IMR-90 (cell line): ENCODE measurements at regions not wholly inside any gene's neighbourhood (a gene's known extent, or its start where the extent isn't known, plus 50 kb on each side); places are given as distances from the start of the nearest gene placed in this dataset.

Source experiments
- ATAC-seq: fragments of 200-7000 bp; cut with Tn5 transposase; 2 replicates; pipeline ENCODE4 v1.9.1; 2020; ENCODE audit warnings: low read depth, mild to moderate bottlenecking, moderate library complexity
- BruUV-seq: library from RNA; stranded (reverse); fragments of 400-500 nt; replicated peaks from 2 replicates; lab custom pipeline; 2021; lab: Mats Ljungman, UMichigan
- CTCF ChIA-PET: fragments of 300-600 bp; formaldehyde crosslinking; extraction: SDS; loops from one replicate; lab custom pipeline; 2021; ENCODE audit warnings: antibody characterized with exemption; lab: Yijun Ruan, JAX
- POLR2A ChIA-PET: fragments of 300-600 bp; sonication (Branson Sonifier 250); formaldehyde crosslinking; loops from one replicate; lab custom pipeline; 2022; ENCODE audit warnings: antibody characterized with exemption; ENCODE audit not compliant: unreplicated experiment; lab: Charles Lee
- DNase-seq: peaks from one replicate; pipeline ENCODE4 v3.0.0; 2013
- H2AFZ ChIP-seq: replicated peaks from 2 replicates; pipeline ENCODE3; 2013; ENCODE audit warnings: low read length, mild to moderate bottlenecking; ENCODE audit not compliant: poor library complexity
- H2AK5ac ChIP-seq: 2 replicates; pipeline ENCODE4 v1.6.1; 2013; ENCODE audit warnings: low read depth, low read length, inconsistent platforms
- H2AK9ac ChIP-seq: replicated peaks from 2 replicates; pipeline ENCODE3; 2013; ENCODE audit warnings: mild to moderate bottlenecking, low read depth, low read length, moderate library complexity; ENCODE audit not compliant: poor library complexity
- H2BK120ac ChIP-seq: 2 replicates; pipeline ENCODE4 v1.6.1; 2013; ENCODE audit warnings: low read depth, low read length, inconsistent platforms
- H2BK15ac ChIP-seq: 3 replicates; pipeline ENCODE4 v1.6.1; 2013; ENCODE audit warnings: low read depth, low read length, inconsistent platforms
- H2BK20ac ChIP-seq: 2 replicates; pipeline ENCODE4 v1.6.1; 2013; ENCODE audit warnings: low read depth, mild to moderate bottlenecking, inconsistent platforms, low read length, moderate library complexity
- H2BK5ac ChIP-seq: 2 replicates; pipeline ENCODE4 v1.6.1; 2013; ENCODE audit warnings: mild to moderate bottlenecking, low read depth, low read length, inconsistent platforms; ENCODE audit not compliant: poor library complexity, severe bottlenecking
- H3K14ac ChIP-seq: replicated peaks from 2 replicates; pipeline ENCODE4 v1.6.1; 2013; ENCODE audit warnings: low read depth, low read length, inconsistent platforms
- H3K18ac ChIP-seq: 2 replicates; pipeline ENCODE4 v1.6.1; 2013; ENCODE audit warnings: low read depth, low read length, control low read depth
- H3K23ac ChIP-seq: 2 replicates; pipeline ENCODE4 v1.6.1; 2013; ENCODE audit warnings: low read depth, low read length, inconsistent platforms
- H3K27ac ChIP-seq: 2 replicates; pipeline ENCODE4 v1.5.1; 2013; ENCODE audit warnings: mild to moderate bottlenecking, control low read depth, low read length; ENCODE audit not compliant: insufficient read depth
- H3K27me3 ChIP-seq: 2 replicates; pipeline ENCODE4 v1.6.1; 2013; ENCODE audit warnings: low read length; ENCODE audit not compliant: control insufficient read depth, insufficient read depth
- H3K36me3 ChIP-seq: 2 replicates; pipeline ENCODE4 v1.6.1; 2013; ENCODE audit warnings: low read length, mixed read lengths; ENCODE audit not compliant: control insufficient read depth, insufficient read depth
- H3K4ac ChIP-seq: 2 replicates; pipeline ENCODE4 v1.6.1; 2013; ENCODE audit warnings: low read depth, low read length, inconsistent platforms
- H3K4me1 ChIP-seq: 2 replicates; pipeline ENCODE4 v1.6.1; 2013; ENCODE audit warnings: low read length, mixed read lengths; ENCODE audit not compliant: control insufficient read depth, insufficient read depth
- H3K4me2 ChIP-seq: 2 replicates; pipeline ENCODE4 v1.6.1; 2013; ENCODE audit warnings: low read depth, mild to moderate bottlenecking, control low read depth, low read length, moderate library complexity
- H3K4me3 ChIP-seq: 2 replicates; pipeline ENCODE4 v1.5.1; 2013; ENCODE audit warnings: low read depth, mild to moderate bottlenecking, control low read depth, low read length, moderate library complexity; ENCODE audit not compliant: insufficient read depth
- H3K56ac ChIP-seq: 2 replicates; pipeline ENCODE4 v1.6.1; 2013; ENCODE audit warnings: low read length, inconsistent platforms; ENCODE audit not compliant: insufficient read depth; ENCODE audit errors: extremely low read depth
- H3K79me1 ChIP-seq, 2 experiments: 2 replicates each; pipeline ENCODE4 v1.6.1; 2013; ENCODE audit warnings: low read length in 2 of 2, inconsistent platforms in 1 of 2, low read depth in 1 of 2
- H3K9ac ChIP-seq: 2 replicates; pipeline ENCODE4 v1.6.1; 2013; ENCODE audit warnings: low read depth, low read length, control low read depth
- H3K9me1 ChIP-seq: 2 replicates; pipeline ENCODE4 v1.6.1; 2013; ENCODE audit warnings: low read length, inconsistent platforms; ENCODE audit not compliant: insufficient read depth
- H3K9me3 ChIP-seq: 2 replicates; pipeline ENCODE4 v1.6.1; 2013; ENCODE audit warnings: low read length; ENCODE audit not compliant: control insufficient read depth, insufficient read depth
- H4K20me1 ChIP-seq: 2 replicates; pipeline ENCODE4 v1.6.1; 2013; ENCODE audit warnings: low read length, inconsistent platforms; ENCODE audit not compliant: insufficient read depth
- H4K5ac ChIP-seq: 2 replicates; pipeline ENCODE4 v1.6.1; 2013; ENCODE audit warnings: mild to moderate bottlenecking, low read depth, low read length, control low read depth
- H4K8ac ChIP-seq, 2 experiments: 2 replicates each; pipeline ENCODE4 v1.6.1; 2013; ENCODE audit warnings: low read depth in 2 of 2, low read length in 2 of 2, control low read depth in 1 of 2, inconsistent platforms in 1 of 2
- H4K91ac ChIP-seq: 2 replicates; pipeline ENCODE4 v1.6.1; 2013; ENCODE audit warnings: low read depth, low read length, inconsistent platforms; ENCODE audit not compliant: insufficient read depth
- BHLHE40 ChIP-seq: fragments of 150-350 bp; IDR thresholded peaks from 2 replicates; pipeline ENCODE4 v1.6.1; 2016; ENCODE audit warnings: mild to moderate bottlenecking, low read depth, low read length
- MAFK ChIP-seq: IDR thresholded peaks from 2 replicates; pipeline ENCODE4 v1.6.1; 2012; ENCODE audit warnings: low read depth, low read length, improper control_type of control experiment
- MXI1 ChIP-seq: IDR thresholded peaks from 2 replicates; pipeline ENCODE4 v1.6.1; 2012; ENCODE audit warnings: low read depth, mild to moderate bottlenecking, low read length, moderate library complexity, borderline replicate concordance
- POLR2A ChIP-seq: IDR thresholded peaks from 2 replicates; pipeline ENCODE4 v1.6.1; 2012; ENCODE audit warnings: mild to moderate bottlenecking, low read depth, low read length
- RAD21 ChIP-seq: IDR thresholded peaks from 2 replicates; pipeline ENCODE4 v1.6.1; 2012; ENCODE audit warnings: low read length, improper control_type of control experiment
- RFX5 ChIP-seq: IDR thresholded peaks from 2 replicates; pipeline ENCODE4 v1.8.0; 2012; ENCODE audit warnings: low read depth, mild to moderate bottlenecking, low read length, moderate library complexity
- WGBS, 2 experiments: methylation state at CpG; one replicate each; pipeline versions ENCODE4 v1.1.5 to v1.1.7; 2013; ENCODE audit warnings: missing lambda C conversion rate in 2 of 2; ENCODE audit not compliant: insufficient read length in 1 of 2; ENCODE audit errors: extremely low coverage in 2 of 2; 5-methylcytosine and 5-hydroxymethylcytosine counted together
- dilution Hi-C: fragments of 300-500 bp; cut with HindIII; formaldehyde crosslinking; loops from one replicate; pipeline ENCODE4 v1.14.3; 2018; ENCODE audit warnings: low sequenced_read_pairs; ENCODE audit not compliant: unreplicated experiment
- in situ Hi-C: fragments of 300-500 bp; cut with MboI; formaldehyde crosslinking; loops from 3 replicates; pipeline ENCODE4 v1.14.3; 2019; ENCODE audit warnings: low sequenced_read_pairs, inconsistent platforms, mixed read lengths
- intact Hi-C: fragments of 100-400 bp; cut with micrococcal nuclease; formaldehyde crosslinking; loops from 2 replicates; pipeline ENCODE4 v1.10.0; 2022
- TF ChIP-seq, protein P1 (sequence below): fragments of 150-350 bp; IDR thresholded peaks from 2 replicates; pipeline ENCODE4 v1.6.1; 2017; ENCODE audit warnings: mild to moderate bottlenecking, antibody characterized with exemption, low read length, low read depth

DNA sequence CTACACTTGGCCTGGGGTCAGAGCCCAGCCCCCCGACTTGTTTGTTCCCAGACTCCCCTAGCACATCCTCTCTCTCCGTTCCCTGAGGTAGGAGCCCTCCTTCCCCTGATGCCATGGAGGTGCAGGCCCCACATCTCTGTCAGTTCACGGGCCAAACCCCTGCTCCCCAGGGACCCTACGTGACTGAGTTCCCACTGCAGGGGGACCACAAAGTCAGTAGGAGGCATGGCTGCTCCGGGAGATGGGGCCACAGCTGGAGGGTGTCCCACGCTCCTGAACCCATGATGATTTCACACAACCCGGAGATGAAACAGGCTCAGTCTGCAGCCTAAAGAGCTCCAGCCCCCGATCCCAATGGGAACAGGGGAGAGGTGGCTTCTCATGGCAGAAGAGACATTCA, 272.2 kb downstream of the NPHP4 start:
- Histone ChIP-seq H2BK5ac (no peak overlapping the region), H3K14ac (no peak overlapping the region), H4K91ac (no peak overlapping the region), H3K9ac (no peak overlapping the region), H4K8ac (no peak overlapping the region), H3K9me3 (peaks cover 35% of the 10 kb centered on the region), H3K4me1 (no peaks in the 10 kb centered on the region), H3K9me1 (no peaks in the 10 kb centered on the region), H2AFZ (no peak overlapping the region), H3K4me3 (no peak overlapping the region), H4K20me1 (no peaks in the 10 kb centered on the region), H3K4me2 (no peak overlapping the region), H2BK20ac (no peak overlapping the region), H3K18ac (no peak overlapping the region), H3K23ac (no peak overlapping the region), H3K4ac (no peak overlapping the region), H3K27me3 (no peaks in the 10 kb centered on the region), H3K36me3 (no peaks in the 10 kb centered on the region), H2AK9ac (no peak overlapping the region), H3K56ac (no peak overlapping the region), H3K79me1 (no peaks in the 10 kb centered on the region), H2BK15ac (no peak overlapping the region), H2BK120ac (no peak overlapping the region), H3K27ac (no peak overlapping the region), H2AK5ac (no peak overlapping the region), H4K5ac (no peak overlapping the region)
- no TSS peak for BruUV-seq
- no peak for ATAC-seq
- dilution Hi-C loops, result no loop called here
- ChIA-PET CTCF (no interaction called here), POLR2A (no interaction called here)
- no peak for DNase-seq
- intact Hi-C loops, result no loop called here
- WGBS, 2 experiments, result 43% methylated on average over 5 of the region's 8 CpGs; no CpG with 5 or more reads in 1 of the 2 experiments
- in situ Hi-C loops, result no loop called here
- TF ChIP-seq MAFK (no peak), RFX5 (no peak), POLR2A (no peak), RAD21 (no peak), BHLHE40 (no peak), MXI1 (no peak)
- TF ChIP-seq, protein P1, sequence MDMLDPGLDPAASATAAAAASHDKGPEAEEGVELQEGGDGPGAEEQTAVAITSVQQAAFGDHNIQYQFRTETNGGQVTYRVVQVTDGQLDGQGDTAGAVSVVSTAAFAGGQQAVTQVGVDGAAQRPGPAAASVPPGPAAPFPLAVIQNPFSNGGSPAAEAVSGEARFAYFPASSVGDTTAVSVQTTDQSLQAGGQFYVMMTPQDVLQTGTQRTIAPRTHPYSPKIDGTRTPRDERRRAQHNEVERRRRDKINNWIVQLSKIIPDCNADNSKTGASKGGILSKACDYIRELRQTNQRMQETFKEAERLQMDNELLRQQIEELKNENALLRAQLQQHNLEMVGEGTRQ, result no peak
